ENCODE measurements at regions not wholly inside any gene's neighbourhood (a gene's known extent, or its start where the extent isn't known, plus 50 kb on each side); places are given as distances from the start of the nearest gene placed in this dataset.

GRCh38 chr11:127420139-127420538 lies 419.6 kb upstream of the KIRREL3 start:
- H3K4me1 Mint-ChIP-seq (ENCODE audit: unreplicated experiment), result no peaks in the 10 kb centered on the region
- no peaks in the 10 kb centered on the region for H3K36me3 Mint-ChIP-seq (ENCODE audit: unreplicated experiment)
- H3K9me3 Mint-ChIP-seq (ENCODE audit: unreplicated experiment), result no peaks in the 10 kb centered on the region
- no peak overlapping the region for H3K4me3 Mint-ChIP-seq (ENCODE audit: unreplicated experiment)
- no peak overlapping the region for H3K27ac Mint-ChIP-seq (ENCODE audit: unreplicated experiment)
- TF ChIP-seq, protein P1, sequence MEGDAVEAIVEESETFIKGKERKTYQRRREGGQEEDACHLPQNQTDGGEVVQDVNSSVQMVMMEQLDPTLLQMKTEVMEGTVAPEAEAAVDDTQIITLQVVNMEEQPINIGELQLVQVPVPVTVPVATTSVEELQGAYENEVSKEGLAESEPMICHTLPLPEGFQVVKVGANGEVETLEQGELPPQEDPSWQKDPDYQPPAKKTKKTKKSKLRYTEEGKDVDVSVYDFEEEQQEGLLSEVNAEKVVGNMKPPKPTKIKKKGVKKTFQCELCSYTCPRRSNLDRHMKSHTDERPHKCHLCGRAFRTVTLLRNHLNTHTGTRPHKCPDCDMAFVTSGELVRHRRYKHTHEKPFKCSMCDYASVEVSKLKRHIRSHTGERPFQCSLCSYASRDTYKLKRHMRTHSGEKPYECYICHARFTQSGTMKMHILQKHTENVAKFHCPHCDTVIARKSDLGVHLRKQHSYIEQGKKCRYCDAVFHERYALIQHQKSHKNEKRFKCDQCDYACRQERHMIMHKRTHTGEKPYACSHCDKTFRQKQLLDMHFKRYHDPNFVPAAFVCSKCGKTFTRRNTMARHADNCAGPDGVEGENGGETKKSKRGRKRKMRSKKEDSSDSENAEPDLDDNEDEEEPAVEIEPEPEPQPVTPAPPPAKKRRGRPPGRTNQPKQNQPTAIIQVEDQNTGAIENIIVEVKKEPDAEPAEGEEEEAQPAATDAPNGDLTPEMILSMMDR (IDR thresholded peaks at IDR 0.05), result no peak
- no peaks in the 10 kb centered on the region for H3K27me3 Mint-ChIP-seq (ENCODE audit: unreplicated experiment)
- DNase-seq (ENCODE audit: extremely low spot score, unreplicated experiment), result no peak

DNA sequence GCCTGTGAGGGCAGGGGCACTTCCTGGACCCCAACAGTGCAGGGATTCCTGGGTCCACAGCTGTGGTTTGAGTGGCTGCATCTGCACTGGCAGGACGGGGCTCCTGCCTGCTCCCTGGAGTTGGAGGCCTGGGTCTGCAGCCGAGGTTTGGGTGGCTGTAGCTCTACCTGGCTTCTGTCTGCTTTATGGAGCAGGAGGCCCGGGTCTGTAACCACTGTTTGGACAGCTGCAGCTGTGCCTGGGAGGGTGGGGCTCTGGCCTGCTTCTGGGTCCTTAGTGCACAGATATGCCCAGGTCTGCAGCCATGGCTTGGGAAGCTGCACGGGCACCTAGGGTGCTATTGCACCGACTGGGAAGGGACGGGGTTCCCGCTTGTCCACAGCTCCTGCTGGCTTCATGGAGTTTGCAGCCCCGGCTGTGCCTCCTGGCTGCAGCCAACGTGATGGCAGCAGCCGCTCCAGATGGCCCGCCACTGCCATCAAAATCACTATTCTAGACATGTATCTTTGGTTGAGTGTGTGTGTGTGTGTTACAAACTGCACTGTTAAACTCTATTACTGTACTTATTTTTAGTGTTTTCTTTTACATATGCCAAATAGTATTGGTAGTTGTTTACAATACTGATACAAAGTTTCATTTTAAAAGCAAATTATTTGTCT lies 412.3 kb upstream of the KIRREL3 start:
- Mint-ChIP-seq H3K27ac (ENCODE audit: unreplicated experiment) (no peak overlapping the region), H3K27me3 (ENCODE audit: unreplicated experiment) (no peaks in the 10 kb centered on the region), H3K9me3 (ENCODE audit: unreplicated experiment) (peaks cover 12% of the 10 kb centered on the region), H3K36me3 (ENCODE audit: unreplicated experiment) (no peaks in the 10 kb centered on the region), H3K4me1 (ENCODE audit: unreplicated experiment) (no peaks in the 10 kb centered on the region), H3K4me3 (ENCODE audit: unreplicated experiment) (no peak overlapping the region)
- TF ChIP-seq, protein P1 (IDR thresholded peaks at IDR 0.05), result no peak
- DNase-seq (ENCODE audit: extremely low spot score, unreplicated experiment), result no peak

DNA sequence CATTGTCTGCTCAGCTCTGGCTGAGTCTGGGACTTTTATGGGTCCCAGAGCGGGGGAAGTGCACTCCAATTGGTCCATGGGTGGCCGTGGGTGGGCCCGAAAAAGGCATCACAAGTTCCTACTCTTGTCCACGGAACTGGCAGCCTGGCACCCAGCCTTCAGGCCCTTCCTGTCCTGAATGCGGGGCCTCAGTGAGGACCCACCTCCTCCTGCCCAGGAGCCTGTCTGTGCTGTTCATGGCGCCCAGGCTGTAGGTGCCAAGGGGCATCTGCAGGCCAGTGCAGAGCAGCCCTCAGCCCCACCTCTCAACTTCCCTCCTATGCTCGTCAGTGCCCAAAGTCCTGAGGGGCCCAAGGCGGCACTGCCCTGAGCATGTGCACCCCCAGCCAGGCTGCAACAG lies 411.7 kb upstream of the KIRREL3 start:
- Mint-ChIP-seq H3K4me1 (ENCODE audit: unreplicated experiment) (no peaks in the 10 kb centered on the region), H3K27me3 (ENCODE audit: unreplicated experiment) (no peaks in the 10 kb centered on the region), H3K4me3 (ENCODE audit: unreplicated experiment) (no peak overlapping the region), H3K36me3 (ENCODE audit: unreplicated experiment) (no peaks in the 10 kb centered on the region), H3K9me3 (ENCODE audit: unreplicated experiment) (peaks cover 14% of the 10 kb centered on the region), H3K27ac (ENCODE audit: unreplicated experiment) (no peak overlapping the region)
- DNase-seq (ENCODE audit: extremely low spot score, unreplicated experiment), result no peak
- TF ChIP-seq, protein P1 (IDR thresholded peaks at IDR 0.05), result no peak

DNA sequence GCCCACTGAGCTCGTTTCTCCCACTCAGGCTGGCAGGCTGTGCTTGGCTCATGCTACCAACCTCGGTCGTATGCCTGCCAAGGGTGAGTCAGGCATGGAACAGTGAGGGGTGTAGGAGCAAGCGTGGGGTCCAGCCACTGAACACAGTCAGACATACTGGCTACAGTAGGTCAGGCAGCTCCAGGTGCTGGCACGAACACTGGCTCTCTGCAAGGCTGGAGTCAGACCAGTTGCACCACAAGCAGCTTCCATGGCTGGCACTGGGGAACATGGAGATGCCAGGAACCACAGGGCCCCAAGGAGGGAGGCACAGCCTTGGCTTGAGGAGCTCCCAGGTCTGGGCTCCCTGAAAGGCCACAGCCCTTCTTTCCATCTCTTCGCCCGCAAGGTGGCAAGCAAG lies 410.7 kb upstream of the KIRREL3 start:
- H3K4me1 Mint-ChIP-seq (ENCODE audit: unreplicated experiment), result no peaks in the 10 kb centered on the region
- H3K9me3 Mint-ChIP-seq (ENCODE audit: unreplicated experiment), result peaks cover 14% of the 10 kb centered on the region
- no peaks in the 10 kb centered on the region for H3K36me3 Mint-ChIP-seq (ENCODE audit: unreplicated experiment)
- no peaks in the 10 kb centered on the region for H3K27me3 Mint-ChIP-seq (ENCODE audit: unreplicated experiment)
- TF ChIP-seq, protein P1 (IDR thresholded peaks at IDR 0.05), result no peak
- no peak overlapping the region for H3K4me3 Mint-ChIP-seq (ENCODE audit: unreplicated experiment)
- DNase-seq (ENCODE audit: extremely low spot score, unreplicated experiment), result no peak
- H3K27ac Mint-ChIP-seq (ENCODE audit: unreplicated experiment), result no peak overlapping the region

DNA sequence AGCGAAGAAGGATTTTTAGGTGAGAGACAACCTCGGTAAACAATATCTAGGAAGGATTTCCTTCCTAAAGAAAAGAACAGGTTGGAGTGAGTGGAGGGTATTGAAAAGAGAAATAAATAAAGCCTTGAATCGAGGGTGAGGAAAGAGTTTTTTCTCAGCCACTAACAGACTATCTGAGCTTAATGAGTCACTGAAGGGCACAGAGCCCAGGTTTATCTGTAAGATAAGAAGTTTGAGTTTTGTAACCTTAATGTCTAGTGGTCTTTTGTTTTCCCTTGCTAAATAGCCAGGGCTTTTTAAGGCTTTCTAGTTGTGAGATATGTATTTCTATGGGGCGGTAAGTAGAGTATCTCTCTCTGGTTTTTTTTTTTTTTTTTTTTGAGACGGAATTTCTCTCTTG lies 394.5 kb upstream of the KIRREL3 start:
- no peak overlapping the region for H3K4me3 Mint-ChIP-seq (ENCODE audit: unreplicated experiment)
- no peaks in the 10 kb centered on the region for H3K36me3 Mint-ChIP-seq (ENCODE audit: unreplicated experiment)
- no peak for DNase-seq (ENCODE audit: extremely low spot score, unreplicated experiment)
- no peaks in the 10 kb centered on the region for H3K27me3 Mint-ChIP-seq (ENCODE audit: unreplicated experiment)
- no peaks in the 10 kb centered on the region for H3K4me1 Mint-ChIP-seq (ENCODE audit: unreplicated experiment)
- H3K27ac Mint-ChIP-seq (ENCODE audit: unreplicated experiment), result no peak overlapping the region
- TF ChIP-seq, protein P1 (IDR thresholded peaks at IDR 0.05), result no peak
- H3K9me3 Mint-ChIP-seq (ENCODE audit: unreplicated experiment), result peaks cover 16% of the 10 kb centered on the region

All from osteocyte (in vitro differentiated cells).